Pancreas (tissue), 10 donors: ENCODE measurements at regions not wholly inside any gene's neighbourhood (a gene's known extent, or its start where the extent isn't known, plus 50 kb on each side); places are given as distances from the start of the nearest gene placed in this dataset.

ENCODE experiments used
- ATAC-seq, 4 donors: fragments of 200-7000 bp; cut with Tn5 transposase; one replicate each; pipeline versions ENCODE4 v1.8.0 to v1.9.1; 2020; ENCODE audit warnings: mild to moderate bottlenecking in 4 of 4, moderate library complexity in 4 of 4
- DNase-seq, 6 donors: peaks; one replicate each; pipeline ENCODE4 v3.0.0-alpha.2; 2020
- FAIRE-seq: peaks from 2 replicates; lab custom pipeline; 2012; peaks lifted over from hg19 to GRCh38; lab: Jason Lieb, UNC
- H3K27ac ChIP-seq, 4 donors: fragments of 200-600 bp; sonication (generic); 1 replicate in 3 of 4; 2 replicates in 1 of 4; pipeline versions ENCODE4 v1.5.0 to v1.8.0; 2020
- H3K27me3 ChIP-seq, 4 donors: fragments of 200-600 bp; one replicate each; pipeline ENCODE4 v1.8.0; 2021
- H3K36me3 ChIP-seq, 3 donors: fragments of 200-600 bp; sonication (generic) in 1 of 3; one replicate each; pipeline versions ENCODE4 v1.5.0 to v1.8.0; 2020 to 2021
- H3K4me1 ChIP-seq, 3 donors: fragments of 200-600 bp; one replicate each; pipeline ENCODE4 v1.8.0; 2021
- H3K4me3 ChIP-seq, 4 donors: fragments of 200-600 bp; sonication (generic) in 2 of 4; one replicate each; pipeline versions ENCODE4 v1.5.0 to v1.8.0; 2020 to 2021
- H3K9me3 ChIP-seq, 4 donors: fragments of 200-600 bp; one replicate each; pipeline ENCODE4 v1.8.0; 2021
- WGBS, 2 donors: extraction: QIAGEN DNeasy Blood & Tissue Kit; methylation state at CpG; one replicate each; pipeline ENCODE4 v1.1.7; 2013; 5-methylcytosine and 5-hydroxymethylcytosine counted together
- intact Hi-C, 3 donors: fragments of 100-400 bp; cut with DNase I; formaldehyde crosslinking; loops; one replicate each; pipeline versions ENCODE4 v1.11.1 to v1.14.2; 2022
- TF ChIP-seq, protein P1 (sequence below), 4 donors: fragments of 200-600 bp; sonication (generic) in 3 of 4; IDR thresholded peaks; one replicate each; pipeline versions ENCODE4 v1.5.0 to v1.8.0; 2021; ENCODE audit warnings: antibody characterized with exemption in 4 of 4
- donor health status: healthy with polysubstance abuse.
- donor health status: DM: no; HTN: no; CAD: no; lungs with moderate emphysema.
- donor health status: DM: no; HTN: no; CAD: no.
- donor health status: control.
- donor health status: control.
- donor health status: Bipolar disorder and iron deficiency.
- donor health status: DM: yes; HTN: yes; CAD: no.
- donor health status: DM: no; HTN: no; CAD: no.
- donor health status: DM: no; HTN: no; CAD: no.
- donor health status: DM: yes; HTN: yes; CAD: no.

DNA sequence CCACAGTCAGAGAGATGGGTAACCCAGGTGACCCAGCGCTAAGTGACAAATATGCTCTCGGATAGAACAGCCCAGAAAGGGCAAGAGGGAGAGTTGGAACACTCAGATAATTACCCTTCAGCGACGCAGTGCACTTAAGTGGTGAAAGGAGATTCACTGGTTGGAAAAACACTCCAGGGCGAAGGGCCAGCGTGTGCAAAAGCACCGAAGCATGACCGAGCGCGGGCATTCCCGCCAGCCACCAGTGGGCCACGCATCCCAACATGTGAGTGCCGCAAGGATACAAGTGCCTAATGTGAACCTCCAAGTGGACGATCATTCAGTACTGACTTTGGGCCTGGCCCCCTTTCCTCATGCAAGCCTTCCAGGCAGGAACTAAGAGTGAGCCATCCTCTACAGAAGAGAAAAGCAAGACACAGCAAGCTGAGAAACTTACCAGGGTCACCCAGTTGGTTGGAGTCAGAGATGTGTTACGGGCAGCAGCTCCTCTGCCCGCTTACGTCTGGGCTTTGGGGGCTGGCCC is 258.4 kb downstream of the C16orf95 start:
- Histone ChIP-seq H3K4me1 (no peaks in the 10 kb centered on the region), H3K4me3 (no peak overlapping the region), H3K36me3 (no peaks in the 10 kb centered on the region), H3K27ac (no peak overlapping the region), H3K9me3 (no peaks in the 10 kb centered on the region), H3K27me3 (peaks cover 0 to under 1% (median 0%) of the 10 kb centered on the region in 4 donors)
- no peak for FAIRE-seq
- WGBS, 2 donors: 90 to 96% methylated on average over 17 of the region's 17 CpGs
- no peak for ATAC-seq
- intact Hi-C loops: loop anchor here in 1 of 3 donors (10.0 kb wide), 1 partner anchor 484 kb away; the partner anchor contains the start of gene FOXL1
- TF ChIP-seq, protein P1, sequence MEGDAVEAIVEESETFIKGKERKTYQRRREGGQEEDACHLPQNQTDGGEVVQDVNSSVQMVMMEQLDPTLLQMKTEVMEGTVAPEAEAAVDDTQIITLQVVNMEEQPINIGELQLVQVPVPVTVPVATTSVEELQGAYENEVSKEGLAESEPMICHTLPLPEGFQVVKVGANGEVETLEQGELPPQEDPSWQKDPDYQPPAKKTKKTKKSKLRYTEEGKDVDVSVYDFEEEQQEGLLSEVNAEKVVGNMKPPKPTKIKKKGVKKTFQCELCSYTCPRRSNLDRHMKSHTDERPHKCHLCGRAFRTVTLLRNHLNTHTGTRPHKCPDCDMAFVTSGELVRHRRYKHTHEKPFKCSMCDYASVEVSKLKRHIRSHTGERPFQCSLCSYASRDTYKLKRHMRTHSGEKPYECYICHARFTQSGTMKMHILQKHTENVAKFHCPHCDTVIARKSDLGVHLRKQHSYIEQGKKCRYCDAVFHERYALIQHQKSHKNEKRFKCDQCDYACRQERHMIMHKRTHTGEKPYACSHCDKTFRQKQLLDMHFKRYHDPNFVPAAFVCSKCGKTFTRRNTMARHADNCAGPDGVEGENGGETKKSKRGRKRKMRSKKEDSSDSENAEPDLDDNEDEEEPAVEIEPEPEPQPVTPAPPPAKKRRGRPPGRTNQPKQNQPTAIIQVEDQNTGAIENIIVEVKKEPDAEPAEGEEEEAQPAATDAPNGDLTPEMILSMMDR (IDR thresholded peaks at IDR 0.05): no peak
- DNase-seq: no peak

DNA sequence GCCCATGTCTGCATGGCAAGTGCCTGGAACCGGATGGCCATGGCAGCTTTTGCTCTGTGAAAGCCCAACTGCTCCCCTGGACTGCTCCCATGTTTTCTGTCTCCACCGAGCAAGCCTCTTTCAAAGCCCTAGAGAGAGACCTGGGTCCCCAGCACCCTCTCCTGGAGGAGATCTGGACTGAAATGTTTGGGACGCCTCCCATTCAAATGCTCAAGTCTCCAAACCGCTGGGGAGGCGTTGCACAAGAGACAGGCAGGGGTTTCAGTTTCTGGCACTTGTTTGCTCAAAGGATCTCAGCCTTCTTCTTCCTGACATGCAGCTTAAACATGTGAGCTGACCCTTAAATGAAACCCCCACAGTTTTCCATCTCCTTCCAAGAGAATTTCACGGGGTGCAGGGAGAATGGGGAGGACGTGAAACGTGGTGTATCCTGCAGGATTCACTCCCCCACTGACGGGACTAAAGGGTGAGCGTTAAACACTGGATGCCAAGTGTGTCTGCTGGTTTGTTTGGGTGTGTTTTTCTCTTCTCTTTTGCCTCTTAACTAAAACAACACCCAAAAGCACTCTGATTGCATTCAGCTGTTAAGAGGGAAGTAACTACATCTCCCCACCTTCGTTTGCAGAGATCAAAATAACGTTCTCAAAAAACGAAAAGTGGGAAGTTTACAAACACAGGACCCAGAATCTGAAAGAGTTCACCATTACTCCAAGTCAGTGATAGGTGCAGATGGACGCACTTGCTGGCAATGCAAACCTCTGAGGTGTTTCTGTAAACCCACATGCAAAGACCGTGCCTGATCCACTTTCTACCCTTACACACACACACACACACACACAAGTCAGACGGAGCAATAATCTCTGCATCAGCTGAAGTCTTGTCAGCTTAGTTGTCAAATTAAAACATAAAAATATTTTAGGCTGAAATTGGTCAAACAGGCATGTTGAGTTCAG is 256.9 kb downstream of the C16orf95 start:
- TF ChIP-seq, protein P1 (IDR thresholded peaks at IDR 0.05): no peak
- intact Hi-C loops: no loop called here
- Histone ChIP-seq H3K27ac (no peak overlapping the region), H3K36me3 (no peaks in the 10 kb centered on the region), H3K4me1 (no peaks in the 10 kb centered on the region), H3K9me3 (no peaks in the 10 kb centered on the region), H3K27me3 (peaks cover 0 to 9% (median 0%) of the 10 kb centered on the region in 4 donors), H3K4me3 (no peak overlapping the region)
- ATAC-seq (no peak), FAIRE-seq (no peak), DNase-seq (no peak)
- WGBS, 2 donors: 67 to 68% methylated on average over 16 of the region's 16 CpGs

DNA sequence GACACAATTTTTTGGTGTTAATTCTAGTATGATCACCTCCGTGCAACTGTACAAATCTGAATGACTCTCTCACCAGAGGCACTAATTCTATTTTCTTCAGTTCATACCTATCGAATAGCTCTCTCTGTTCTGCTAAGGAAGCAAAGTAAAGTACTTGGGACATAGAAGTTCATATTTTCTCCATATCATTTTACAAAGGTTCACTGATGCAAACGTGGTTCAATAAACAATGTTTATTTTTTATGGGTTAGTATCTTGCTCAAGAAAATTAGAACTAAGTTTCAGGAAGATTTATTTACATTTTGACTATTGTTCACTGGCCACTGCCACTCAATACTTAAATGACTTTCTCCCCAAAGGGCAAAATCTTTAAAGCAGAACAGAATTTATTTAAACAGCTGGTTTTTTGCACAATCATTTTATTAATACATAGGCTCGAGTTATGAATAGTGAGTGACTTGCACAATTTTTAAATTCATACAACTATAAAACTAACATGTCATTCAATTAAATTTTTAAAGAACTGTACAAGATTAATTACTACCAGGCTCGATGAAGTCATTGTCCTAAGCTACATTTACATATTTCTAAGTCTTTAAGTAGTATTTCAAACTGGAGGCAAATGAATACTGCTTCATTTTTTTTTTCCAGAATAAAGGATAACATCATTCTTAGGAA is 255.8 kb downstream of the C16orf95 start:
- ATAC-seq (no peak), FAIRE-seq (no peak), DNase-seq (no peak)
- H3K9me3 ChIP-seq: no peaks in the 10 kb centered on the region
- TF ChIP-seq, protein P1 (IDR thresholded peaks at IDR 0.05): no peak
- no peaks in the 10 kb centered on the region for H3K4me1 ChIP-seq
- H3K36me3 ChIP-seq: no peaks in the 10 kb centered on the region
- WGBS, 2 donors: 44 to 47% methylated on average over 5 of the region's 5 CpGs
- no peak overlapping the region for H3K27ac ChIP-seq
- peaks cover 0 to 9% (median 0%) of the 10 kb centered on the region in 4 donors for H3K27me3 ChIP-seq
- H3K4me3 ChIP-seq: no peak overlapping the region
- intact Hi-C loops: no loop called here

DNA sequence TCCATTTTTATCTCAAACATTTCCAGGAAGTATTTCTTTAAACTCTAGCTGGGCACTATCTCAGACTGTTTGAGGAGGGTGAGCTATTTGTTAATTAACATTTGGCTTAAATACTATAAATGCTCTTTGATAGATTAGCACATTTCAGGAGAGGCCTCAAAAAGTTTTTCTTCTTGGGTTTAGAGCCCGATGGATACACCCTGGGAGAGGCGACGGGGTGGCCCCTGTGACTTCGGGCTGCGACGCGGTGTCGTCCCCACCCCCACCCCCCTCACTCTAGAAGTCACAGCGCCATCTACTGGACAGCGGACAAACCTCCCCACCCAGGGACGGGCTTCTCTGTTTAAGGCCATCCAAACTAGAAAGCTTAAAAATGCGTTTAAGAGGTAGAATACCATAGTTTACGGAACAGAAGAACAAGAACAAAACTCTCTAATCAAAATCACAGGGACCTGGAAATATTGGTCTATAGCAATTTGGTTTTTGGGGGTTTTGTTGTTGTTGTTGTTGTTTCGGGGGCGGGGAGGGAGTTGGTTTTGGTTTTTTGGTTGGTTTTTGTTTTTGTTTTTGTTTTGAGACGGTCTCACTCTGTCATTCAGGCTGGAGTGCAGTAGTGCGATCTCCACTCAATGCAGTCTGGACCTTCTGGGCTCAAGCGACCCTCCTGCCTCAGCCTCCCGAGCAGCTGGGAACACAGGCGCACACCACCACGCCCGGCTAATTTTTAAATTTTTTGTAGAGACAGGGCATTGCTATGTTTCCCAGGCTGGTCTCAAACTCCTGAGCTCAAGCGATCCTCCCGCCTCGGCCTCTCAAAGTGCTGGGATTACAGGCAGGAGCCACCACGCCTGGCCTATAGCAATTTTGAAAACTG is 254.4 kb downstream of the C16orf95 start:
- H3K27ac ChIP-seq: no peak overlapping the region
- peaks cover 0 to 9% (median 0%) of the 10 kb centered on the region in 4 donors for H3K27me3 ChIP-seq
- FAIRE-seq: no peak
- peak; percentile 63 to 88 (median 77) for DNase-seq
- intact Hi-C loops: no loop called here
- TF ChIP-seq, protein P1 (IDR thresholded peaks at IDR 0.05): peak; percentile 61 to 74 (median 65)
- peak overlapping the region in 2 of 4 donors; percentile 6 to 29 for H3K4me3 ChIP-seq
- H3K4me1 ChIP-seq: no peaks in the 10 kb centered on the region
- H3K36me3 ChIP-seq: no peaks in the 10 kb centered on the region
- 41 to 43% methylated on average over 26 of the region's 26 CpGs for WGBS, 2 donors
- no peaks in the 10 kb centered on the region for H3K9me3 ChIP-seq
- peak; percentile 96 to 98 (median 98) for ATAC-seq
